ENCODE measurements at regions not wholly inside any gene's neighbourhood (a gene's known extent, or its start where the extent isn't known, plus 50 kb on each side); places are given as distances from the start of the nearest gene placed in this dataset.

- BruUV-seq (replicated peaks), result no TSS peak
- no peak overlapping the region for H2AFZ ChIP-seq (replicated peaks; ENCODE audit: low read length, poor library complexity)
- intact Hi-C loops (cut with micrococcal nuclease), result no loop called here
- WGBS, 2 experiments (ENCODE audit: extremely low coverage in 2 of 2, insufficient read length in 1 of 2), result no CpG with 5 or more reads among the region's 1 CpG
- no peak overlapping the region for H2BK5ac ChIP-seq (ENCODE audit: low read depth, low read length, poor library complexity, severe bottlenecking)
- dilution Hi-C loops (cut with HindIII; ENCODE audit: low sequenced_read_pairs, unreplicated experiment), result no loop called here
- H3K4ac ChIP-seq (ENCODE audit: low read depth, low read length), result no peak overlapping the region
- H4K5ac ChIP-seq (ENCODE audit: low read depth, low read length), result no peak overlapping the region
- H4K20me1 ChIP-seq (ENCODE audit: insufficient read depth, low read length), result no peaks in the 10 kb centered on the region
- no peaks in the 10 kb centered on the region; the same call in 1 of the 2 replicates for H3K9me3 ChIP-seq (ENCODE audit: control insufficient read depth, insufficient read depth, low read length)
- no peak overlapping the region for H3K18ac ChIP-seq (ENCODE audit: low read depth, low read length)
- H3K27ac ChIP-seq (ENCODE audit: insufficient read depth, low read length), result no peak overlapping the region
- H2AK5ac ChIP-seq (ENCODE audit: low read depth, low read length), result no peak overlapping the region
- H3K14ac ChIP-seq (replicated peaks; ENCODE audit: low read depth, low read length), result no peak overlapping the region
- in situ Hi-C loops (cut with MboI; ENCODE audit: low sequenced_read_pairs), result no loop called here
- no peak overlapping the region for H3K56ac ChIP-seq (ENCODE audit: extremely low read depth, insufficient read depth, low read length)
- no peak overlapping the region for H3K4me2 ChIP-seq (ENCODE audit: low read depth, low read length)
- ATAC-seq (ENCODE audit: low read depth) (no peak), DNase-seq (no peak)
- H3K9me1 ChIP-seq (ENCODE audit: insufficient read depth, low read length), result no peaks in the 10 kb centered on the region
- no peak overlapping the region for H2BK15ac ChIP-seq (ENCODE audit: low read depth, low read length)
- ChIA-PET POLR2A (ENCODE audit: unreplicated experiment) (no interaction called here), CTCF (no interaction called here)
- H4K91ac ChIP-seq (ENCODE audit: insufficient read depth, low read depth, low read length), result no peak overlapping the region
- H3K4me1 ChIP-seq (ENCODE audit: control insufficient read depth, insufficient read depth, low read length), result no peaks in the 10 kb centered on the region
- H3K79me1 ChIP-seq (ENCODE audit: low read depth in 1 of 2, low read length in 2 of 2), result no peaks in the 10 kb centered on the region
- no peak overlapping the region for H3K9ac ChIP-seq (ENCODE audit: low read depth, low read length)
- no peak overlapping the region for H3K23ac ChIP-seq (ENCODE audit: low read depth, low read length)
- no peak overlapping the region for H4K8ac ChIP-seq (ENCODE audit: low read depth in 2 of 2, low read length in 2 of 2)
- H3K27me3 ChIP-seq (ENCODE audit: control insufficient read depth, insufficient read depth, low read length), result no peaks in the 10 kb centered on the region
- H2BK120ac ChIP-seq (ENCODE audit: low read depth, low read length), result no peak overlapping the region
- no peak overlapping the region for H2BK20ac ChIP-seq (ENCODE audit: low read depth, low read length)
- no peak overlapping the region for H2AK9ac ChIP-seq (replicated peaks; ENCODE audit: low read depth, low read length, poor library complexity)
- no peak for TF ChIP-seq CTCF (conservative IDR thresholded peaks at IDR 0.05; ENCODE audit: low read depth, low read length)
- TF ChIP-seq POLR2A (IDR thresholded peaks at IDR 0.05; ENCODE audit: low read depth, low read length), result no peak
- no peak for TF ChIP-seq MAFK (IDR thresholded peaks at IDR 0.05; ENCODE audit: low read depth, low read length)
- TF ChIP-seq RCOR1 (IDR thresholded peaks at IDR 0.05; ENCODE audit: insufficient replicate concordance, low read length), result no peak
- no peak overlapping the region for H3K4me3 ChIP-seq (ENCODE audit: insufficient read depth, low read depth, low read length)
- H3K36me3 ChIP-seq (ENCODE audit: control insufficient read depth, insufficient read depth, low read length), result no peaks in the 10 kb centered on the region
These were observed 120.0 kb upstream of the RPH3A start for GRCh38 chr12:112671564-112671963.
